Ovary (tissue), 7 donors: ENCODE measurements at regions not wholly inside any gene's neighbourhood (a gene's known extent, or its start where the extent isn't known, plus 50 kb on each side); places are given as distances from the start of the nearest gene placed in this dataset.

ENCODE experiments used
- DNase-seq, 5 donors: peaks; one replicate each; pipeline ENCODE4 v3.0.0-alpha.2; 2019 to 2020
- H3K27ac ChIP-seq, 2 donors: fragments of 200-600 bp; one replicate each; pipeline versions ENCODE4 v1.5.1 to v1.8.0; 2019 to 2022
- H3K27me3 ChIP-seq: fragments of 200-600 bp; one replicate; pipeline ENCODE4 v1.8.0; 2022
- H3K36me3 ChIP-seq: fragments of 200-600 bp; sonication (generic); one replicate; pipeline ENCODE4 v1.5.1; 2019
- H3K4me1 ChIP-seq: one replicate; pipeline ENCODE4 v1.8.1; 2013; ENCODE audit warnings: mild to moderate bottlenecking, moderate library complexity; ENCODE audit not compliant: insufficient read depth
- H3K4me3 ChIP-seq: fragments of 200-600 bp; sonication (generic); one replicate; pipeline ENCODE4 v1.5.1; 2017
- H3K9me3 ChIP-seq, 2 donors: fragments of 200-600 bp in 1 of 2; sonication (generic) in 1 of 2; one replicate each; pipeline versions ENCODE4 v1.5.1 to v1.8.1; 2013 to 2019; ENCODE audit warnings: mild to moderate bottlenecking in 1 of 2, moderate library complexity in 1 of 2
- CTCF ChIP-seq, 3 donors: fragments of 450-650 bp in 2 of 3; fragments of 200-600 bp in 1 of 3; IDR thresholded peaks; one replicate each; pipeline versions ENCODE4 v1.5.1 to v1.8.0; 2016 to 2022; ENCODE audit warnings: antibody characterized with exemption in 3 of 3, mild to moderate bottlenecking in 1 of 3
- EP300 ChIP-seq: sonication (generic); formaldehyde crosslinking; IDR thresholded peaks from one replicate; pipeline ENCODE4 v1.6.1; 2017; ENCODE audit warnings: antibody characterized with exemption
- POLR2A ChIP-seq: fragments of 450-650 bp; IDR thresholded peaks from one replicate; pipeline ENCODE4 v1.6.1; 2017; ENCODE audit warnings: antibody characterized with exemption, mild to moderate bottlenecking, moderate library complexity
- WGBS, 3 donors: extraction: QIAGEN DNeasy Blood & Tissue Kit in 1 of 3; methylation state at CpG; one replicate each; pipeline versions ENCODE4 v1.1.5 to v1.1.7; 2013 to 2017; 5-methylcytosine and 5-hydroxymethylcytosine counted together
- intact Hi-C, 4 donors: fragments of 100-400 bp; cut with DNase I; formaldehyde crosslinking; loops; one replicate each; pipeline versions ENCODE4 v1.11.0 to v1.15.1; 2022 to 2023
- donor health status: DM: no; HTN: no; CAD: no; lungs with moderate emphysema.
- donor health status: DM: no; HTN: no; CAD: no.
- donor health status: Bipolar disorder and iron deficiency.
- donor health status: DM: no; HTN: no; CAD: no.
- donor health status: DM: yes; HTN: yes; CAD: no.

DNA sequence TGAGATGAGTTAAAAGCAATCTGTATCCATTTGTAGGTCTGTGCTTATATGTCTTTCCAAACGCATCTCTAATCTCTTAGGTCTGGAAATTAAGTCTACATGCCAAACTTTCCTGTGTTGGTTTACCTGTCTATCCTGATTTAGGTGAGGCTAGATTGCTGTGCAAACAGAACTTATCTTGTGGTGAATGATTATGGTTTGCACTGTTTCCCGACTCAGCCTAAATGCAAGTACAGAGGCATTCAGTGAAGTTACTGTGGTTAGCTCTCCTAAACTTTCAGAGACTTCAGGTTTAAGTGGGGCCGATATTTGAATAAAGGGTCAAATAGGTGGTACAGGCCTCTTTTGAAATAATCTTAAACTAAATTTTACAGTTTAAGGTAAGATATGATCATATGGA is 103.5 kb downstream of the ICOS start:
- H3K4me1 ChIP-seq = no peaks in the 10 kb centered on the region
- H3K27me3 ChIP-seq = no peaks in the 10 kb centered on the region
- no peak overlapping the region for H3K27ac ChIP-seq
- intact Hi-C loops = no loop called here
- 60 to 76% (median 71%) methylated on average over 3 of the region's 3 CpGs for WGBS, 3 donors
- no peaks in the 10 kb centered on the region for H3K36me3 ChIP-seq
- DNase-seq = no peak
- TF ChIP-seq POLR2A (no peak), EP300 (no peak), CTCF (IDR thresholded peaks at IDR 0.05) (no peak)
- no peak overlapping the region for H3K4me3 ChIP-seq
- no peaks in the 10 kb centered on the region for H3K9me3 ChIP-seq

GRCh38 chr2:204042401-204042800 is 105.8 kb downstream of the ICOS start:
- Histone ChIP-seq H3K4me1 (no peaks in the 10 kb centered on the region), H3K27ac (no peak overlapping the region), H3K36me3 (no peaks in the 10 kb centered on the region), H3K27me3 (no peaks in the 10 kb centered on the region), H3K4me3 (no peak overlapping the region), H3K9me3 (no peaks in the 10 kb centered on the region)
- TF ChIP-seq CTCF (IDR thresholded peaks at IDR 0.05) (no peak), EP300 (no peak), POLR2A (no peak)
- 94 to 98% (median 94%) methylated on average over 1 of the region's 1 CpG for WGBS, 3 donors
- intact Hi-C loops = no loop called here
- DNase-seq = no peak

- no peaks in the 10 kb centered on the region for H3K27me3 ChIP-seq
- H3K4me1 ChIP-seq = no peaks in the 10 kb centered on the region
- no peak for TF ChIP-seq EP300
- TF ChIP-seq POLR2A = no peak
- no peak for TF ChIP-seq CTCF (IDR thresholded peaks at IDR 0.05)
- intact Hi-C loops = no loop called here
- DNase-seq = no peak
- no peak overlapping the region for H3K4me3 ChIP-seq
- WGBS, 3 donors = 90 to 96% (median 94%) methylated on average over 2 of the region's 2 CpGs
- H3K27ac ChIP-seq = no peak overlapping the region
- no peaks in the 10 kb centered on the region for H3K36me3 ChIP-seq
- no peaks in the 10 kb centered on the region for H3K9me3 ChIP-seq
These were observed 109.6 kb downstream of the ICOS start for GRCh38 chr2:204046145-204046544.

GRCh38 chr2:204049635-204050034 is 113.1 kb downstream of the ICOS start:
- Histone ChIP-seq H3K4me1 (no peaks in the 10 kb centered on the region), H3K27me3 (no peaks in the 10 kb centered on the region), H3K4me3 (no peak overlapping the region), H3K36me3 (no peaks in the 10 kb centered on the region), H3K27ac (no peak overlapping the region), H3K9me3 (no peaks in the 10 kb centered on the region)
- TF ChIP-seq POLR2A (no peak), EP300 (no peak), CTCF (IDR thresholded peaks at IDR 0.05) (no peak)
- intact Hi-C loops = no loop called here
- DNase-seq = no peak

DNA sequence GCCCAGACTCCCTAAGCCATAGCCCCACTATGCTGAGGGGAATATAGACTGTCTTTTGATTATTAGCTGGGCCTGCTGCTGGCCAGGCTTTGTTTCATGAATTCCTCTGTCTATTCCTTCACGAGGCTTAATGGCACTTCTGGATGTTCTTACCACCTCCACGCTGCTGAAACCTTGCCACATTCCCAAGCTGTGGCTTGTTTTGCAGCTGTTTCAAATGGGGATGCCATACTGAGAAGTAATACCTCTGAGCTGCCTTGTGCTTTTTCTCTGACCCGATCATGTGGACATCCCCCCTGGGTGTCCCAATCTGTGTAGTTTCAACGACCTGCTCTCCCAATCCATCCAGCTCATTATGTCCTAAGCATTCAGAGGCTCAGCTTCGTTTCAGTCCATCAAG is 114.1 kb downstream of the ICOS start:
- intact Hi-C loops = no loop called here
- Histone ChIP-seq H3K4me3 (no peak overlapping the region), H3K9me3 (no peaks in the 10 kb centered on the region), H3K36me3 (no peaks in the 10 kb centered on the region), H3K27ac (no peak overlapping the region), H3K27me3 (no peaks in the 10 kb centered on the region), H3K4me1 (no peaks in the 10 kb centered on the region)
- TF ChIP-seq CTCF (IDR thresholded peaks at IDR 0.05) = no peak
- no peak for TF ChIP-seq EP300
- no peak for TF ChIP-seq POLR2A
- 75 to 78% (median 77%) methylated on average over 5 of the region's 5 CpGs for WGBS, 3 donors
- no peak for DNase-seq
